SHP77 (cell line): ENCODE measurements at regions not wholly inside any gene's neighbourhood (a gene's known extent, or its start where the extent isn't known, plus 50 kb on each side); places are given as distances from the start of the nearest gene placed in this dataset.

Source experiments
- DNase-seq, 2 experiments: peaks; one replicate each; lab custom pipeline; 2025; lab: John Stamatoyannopoulos, UW

- no peak for DNase-seq
Observed at GRCh38 chr9:4435197-4435596, 55.1 kb upstream of the SLC1A1 start.

DNA sequence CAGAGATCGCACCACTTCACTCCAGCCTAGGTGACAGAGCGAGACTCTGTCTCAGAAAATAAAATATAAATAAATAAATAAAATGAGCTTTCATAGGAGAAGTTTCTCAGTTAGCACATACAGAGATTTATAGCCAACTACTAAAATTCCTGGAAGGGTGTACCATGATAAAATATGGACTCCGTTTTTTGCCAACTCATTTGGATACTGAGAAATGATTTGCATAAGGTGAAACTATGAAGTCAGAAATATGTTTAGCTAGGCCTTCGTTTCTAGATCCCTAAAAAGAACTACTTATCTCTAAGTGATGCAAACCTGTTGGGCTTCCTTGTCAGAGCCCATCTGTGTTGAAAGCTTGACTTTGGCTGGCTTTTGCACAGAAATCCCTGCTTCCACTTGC lies 56.9 kb upstream of the SLC1A1 start:
- DNase-seq = no peak

DNA sequence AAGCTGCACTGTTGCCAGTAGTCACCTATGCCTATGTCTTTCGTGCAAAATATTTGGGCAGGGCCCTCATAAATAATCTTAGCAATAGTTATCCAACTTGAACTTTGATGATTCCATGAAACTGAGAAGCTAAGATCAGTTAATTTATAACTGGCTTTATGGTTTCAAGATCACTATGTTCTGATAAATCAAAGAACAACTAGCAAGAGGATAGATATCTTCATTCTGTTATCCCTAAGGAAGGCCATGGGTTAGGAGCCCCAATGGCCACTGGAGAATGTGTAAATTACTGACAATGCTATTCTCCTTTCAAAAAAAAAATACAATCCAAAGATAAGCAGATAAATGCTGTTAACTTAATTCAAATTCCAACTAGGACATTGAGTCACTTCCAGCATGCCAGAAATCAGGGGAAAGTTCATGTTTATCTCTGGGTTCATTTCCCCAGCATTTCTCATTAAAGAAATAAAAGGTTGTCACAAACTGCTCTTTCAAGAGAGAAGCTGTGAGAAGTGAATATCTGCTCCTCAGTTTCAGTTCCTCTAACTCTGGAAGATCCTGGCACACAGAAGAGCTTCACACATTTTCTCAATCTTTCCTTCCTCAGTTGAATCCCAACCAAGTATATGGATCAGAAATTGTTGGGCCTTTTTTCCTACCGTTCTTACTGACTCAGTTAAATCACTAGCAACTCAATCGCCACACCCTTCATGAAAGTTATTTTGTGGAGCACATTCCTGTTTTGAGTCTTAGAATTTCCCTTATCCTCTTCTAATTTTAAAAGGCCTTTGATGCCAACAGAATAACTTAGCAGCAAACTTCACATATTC lies 59.6 kb upstream of the SLC1A1 start:
- no peak for DNase-seq

- DNase-seq = no peak
Observed at GRCh38 chr9:4425319-4426045, 64.8 kb upstream of the SLC1A1 start.

DNA sequence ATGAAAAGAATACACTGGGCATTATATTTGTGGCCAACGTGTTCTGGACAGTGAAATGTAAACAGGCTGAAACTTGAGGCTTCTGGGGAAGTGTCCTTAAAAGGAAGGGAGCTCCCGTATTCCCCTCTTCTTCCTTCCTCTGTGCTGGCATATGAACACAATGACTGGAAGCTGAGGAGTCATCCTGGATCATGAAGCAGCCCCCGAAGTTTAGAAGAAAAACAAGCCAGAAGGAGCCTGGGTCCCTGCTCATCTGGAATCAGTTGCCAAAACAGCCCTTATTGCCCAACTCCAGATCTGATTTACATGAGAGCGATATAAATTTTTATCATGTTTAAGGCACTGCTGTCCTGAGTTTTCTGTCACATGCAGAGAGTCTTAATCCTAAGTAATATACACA lies 65.4 kb upstream of the SLC1A1 start:
- DNase-seq = no peak

- DNase-seq = no peak
Observed at GRCh38 chr9:4424038-4424437, 66.2 kb upstream of the SLC1A1 start.

DNA sequence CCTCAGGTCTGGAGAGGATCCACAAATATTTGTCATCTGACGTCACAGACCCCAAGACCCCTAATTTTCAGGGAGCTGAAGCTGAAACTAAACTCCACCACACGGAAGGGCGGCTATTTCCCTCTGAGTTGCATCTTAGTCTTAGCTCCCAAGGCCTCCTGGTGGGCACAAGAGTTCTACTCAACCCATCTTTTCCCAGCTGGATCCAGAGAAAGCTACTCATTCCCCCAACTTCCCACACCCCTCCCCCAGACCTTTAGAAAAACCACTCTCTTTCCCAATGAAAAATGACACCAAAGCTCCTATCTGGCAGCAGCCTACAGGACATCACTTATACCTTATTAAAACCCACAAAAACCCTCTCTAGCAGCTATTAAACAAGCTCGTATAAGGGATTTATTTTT lies 67.1 kb upstream of the SLC1A1 start:
- DNase-seq = no peak

GRCh38 chr9:4422495-4422894 lies 67.8 kb upstream of the SLC1A1 start:
- DNase-seq = no peak

- no peak for DNase-seq
Observed at GRCh38 chr9:4421847-4422246, 68.4 kb upstream of the SLC1A1 start.

GRCh38 chr9:4420351-4420750 lies 69.9 kb upstream of the SLC1A1 start:
- DNase-seq = no peak

DNA sequence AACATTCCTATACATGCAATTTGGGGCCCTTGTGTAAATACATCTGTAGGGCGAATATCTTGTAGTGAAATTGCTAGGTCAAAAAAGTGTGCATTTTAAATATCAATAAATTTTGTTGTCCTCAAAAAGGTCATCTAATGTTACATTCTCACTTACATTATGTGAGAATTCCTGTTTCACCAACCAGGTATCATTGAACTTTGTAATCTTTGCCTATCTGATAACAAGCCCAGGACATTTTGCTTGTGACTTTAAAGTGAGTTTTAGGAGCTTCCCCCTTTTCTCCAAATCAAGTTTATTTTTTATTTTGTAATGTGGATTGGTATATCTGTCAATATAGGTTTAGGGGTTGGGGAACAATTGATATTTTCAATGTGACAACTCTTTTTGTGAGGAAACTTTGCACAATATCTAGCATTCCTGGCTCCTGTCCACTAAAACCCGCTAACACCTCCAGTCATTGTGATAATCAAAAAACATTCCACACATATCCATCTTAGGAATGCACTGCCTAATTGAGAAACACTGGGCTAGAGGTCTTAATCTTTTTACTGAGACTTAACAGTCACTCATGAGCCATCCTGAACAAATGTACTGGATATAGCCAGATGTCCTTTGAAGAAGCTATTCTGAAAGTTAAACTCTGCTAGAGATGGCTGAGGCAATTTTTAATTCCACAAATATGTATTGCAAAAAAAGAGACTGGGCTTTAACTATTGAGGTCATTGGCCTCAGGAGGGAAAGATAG lies 72.5 kb upstream of the SLC1A1 start:
- DNase-seq = no peak

GRCh38 chr9:4416467-4416866 lies 73.8 kb upstream of the SLC1A1 start:
- DNase-seq = no peak

DNA sequence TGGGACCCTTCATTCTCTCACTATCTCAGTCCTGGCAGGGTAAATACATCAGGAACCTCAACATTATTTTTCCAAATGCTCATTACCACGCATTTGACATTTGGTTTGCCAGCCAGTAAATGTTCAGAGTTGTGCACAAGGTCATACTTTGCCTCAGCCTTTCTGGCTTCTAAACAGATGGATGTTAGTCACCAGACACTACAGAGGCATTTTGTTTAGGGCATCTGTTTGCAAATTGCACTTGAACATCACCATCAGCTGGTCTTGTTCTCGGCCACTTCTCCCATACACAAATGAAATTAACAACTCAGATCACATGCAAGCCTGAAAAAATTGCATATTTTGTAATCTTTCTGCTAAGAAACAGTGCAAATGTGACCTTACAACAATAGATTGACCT lies 75.0 kb upstream of the SLC1A1 start:
- DNase-seq = no peak

DNA sequence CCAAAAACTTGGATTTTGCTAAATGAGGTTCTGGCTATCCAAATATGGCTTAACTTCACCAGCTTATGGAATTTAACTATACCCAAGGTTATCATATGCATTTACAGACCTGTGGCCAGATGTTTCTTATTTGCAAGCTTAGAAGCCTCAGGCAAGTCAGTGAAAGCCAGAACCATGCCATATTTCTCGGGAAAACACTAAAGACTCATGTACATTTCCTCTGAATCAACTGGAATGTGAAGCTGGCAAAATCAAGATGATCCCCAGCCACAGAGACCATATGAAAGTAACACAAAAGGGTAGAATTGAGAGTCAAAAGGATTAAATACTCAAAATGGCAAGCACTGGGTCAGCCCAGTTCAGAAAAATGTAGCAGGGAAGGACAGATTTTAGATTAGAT lies 76.4 kb upstream of the SLC1A1 start:
- no peak for DNase-seq

DNA sequence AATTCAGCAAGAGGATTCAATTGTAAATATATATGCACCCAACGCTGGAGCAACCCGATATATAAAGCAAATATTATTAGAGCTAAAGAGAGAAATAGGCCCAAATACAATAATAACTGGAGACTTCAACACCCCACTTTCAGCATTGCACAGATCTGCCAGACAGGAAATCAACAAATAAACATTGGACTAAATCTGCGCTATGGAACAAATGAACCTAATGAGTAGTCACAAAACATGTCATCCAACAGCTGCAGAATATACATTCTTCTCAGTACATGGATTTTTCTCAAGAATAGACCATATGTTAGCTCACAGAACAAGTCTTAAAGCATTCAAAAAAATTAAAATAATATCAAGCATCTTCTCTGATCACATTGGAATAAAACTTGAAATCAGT lies 86.1 kb upstream of the SLC1A1 start:
- DNase-seq = no peak

DNA sequence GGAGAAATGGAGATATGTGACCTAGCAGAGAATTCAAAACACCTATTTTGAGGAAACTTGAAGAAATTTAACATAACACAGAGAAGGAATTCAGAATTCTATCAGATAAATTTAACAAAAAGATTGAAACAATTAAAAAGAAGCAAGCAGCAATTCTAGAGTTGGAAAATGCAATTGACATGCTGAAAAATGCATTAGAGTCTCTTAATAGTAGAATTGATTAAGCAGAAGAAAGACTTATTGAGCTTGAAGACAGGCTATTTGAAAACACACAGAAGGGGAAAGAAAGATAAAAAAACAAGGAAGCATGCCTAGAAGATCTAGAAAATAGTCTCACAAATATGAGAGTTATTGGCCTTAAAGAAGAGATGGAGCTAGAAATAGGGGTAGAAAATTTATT lies 87.8 kb upstream of the SLC1A1 start:
- DNase-seq = no peak

- DNase-seq = no peak
Observed at GRCh38 chr9:4400731-4401130, 89.5 kb upstream of the SLC1A1 start.

- DNase-seq = no peak
Observed at GRCh38 chr9:4397917-4398316, 92.4 kb upstream of the SLC1A1 start.

GRCh38 chr9:4393806-4394523 lies 94.1 kb upstream of the GLIS3 start:
- no peak for DNase-seq

DNA sequence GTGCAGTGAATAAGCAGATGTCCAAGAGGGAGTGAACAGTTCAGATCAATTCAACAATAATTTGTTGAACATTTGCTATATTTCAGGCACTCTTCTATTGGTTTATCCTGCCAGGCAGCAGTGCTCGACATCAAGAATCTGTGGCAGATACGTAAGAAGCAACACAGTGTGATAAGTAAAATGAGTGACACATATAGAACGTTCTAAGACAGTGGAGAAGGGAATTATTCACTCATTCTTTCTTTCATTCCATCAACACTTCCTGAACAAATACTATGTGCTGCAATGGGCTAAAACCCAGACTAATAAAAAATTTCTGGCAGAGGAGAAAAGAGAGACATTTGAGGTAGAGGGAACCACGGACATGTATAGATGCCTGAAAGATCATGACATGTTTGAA lies 89.9 kb upstream of the GLIS3 start:
- DNase-seq = no peak

GRCh38 chr9:4389003-4389402 lies 89.1 kb upstream of the GLIS3 start:
- DNase-seq = no peak

GRCh38 chr9:4386819-4387218 lies 87.0 kb upstream of the GLIS3 start:
- no peak for DNase-seq
